ENCODE measurements at regions not wholly inside any gene's neighbourhood (a gene's known extent, or its start where the extent isn't known, plus 50 kb on each side); places are given as distances from the start of the nearest gene placed in this dataset.

DNA sequence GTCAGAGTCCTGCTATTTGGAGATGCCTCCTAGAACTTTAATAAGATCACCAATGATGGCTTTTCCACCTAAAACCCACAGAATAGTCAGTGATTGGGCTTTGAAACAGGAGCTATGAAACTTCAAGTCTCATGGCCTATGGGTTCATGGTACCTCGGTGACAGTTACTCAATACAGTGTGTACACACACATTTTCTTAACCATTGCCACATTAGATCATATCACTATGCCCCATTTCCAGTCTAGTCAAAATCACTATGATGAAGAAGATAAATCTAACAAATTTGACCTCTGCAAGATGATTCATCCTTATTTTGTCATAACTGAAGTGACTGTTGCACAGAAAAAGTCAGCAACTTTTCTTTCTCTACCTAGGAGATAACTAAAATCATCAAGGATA, 86.8 kb upstream of the OR13F1 start:
- DNase-seq (ENCODE audit: insufficient read length), result no peak
- no peak for FAIRE-seq
- no peak for TF ChIP-seq POLR2A (IDR thresholded peaks at IDR 0.05; ENCODE audit: low read depth, low read length)
- no peak for TF ChIP-seq TAF1 (IDR thresholded peaks at IDR 0.05; ENCODE audit: borderline replicate concordance, low read depth, low read length)
- no peak for TF ChIP-seq POLR2AphosphoS5 (IDR thresholded peaks at IDR 0.05; ENCODE audit: low read depth, low read length)

DNA sequence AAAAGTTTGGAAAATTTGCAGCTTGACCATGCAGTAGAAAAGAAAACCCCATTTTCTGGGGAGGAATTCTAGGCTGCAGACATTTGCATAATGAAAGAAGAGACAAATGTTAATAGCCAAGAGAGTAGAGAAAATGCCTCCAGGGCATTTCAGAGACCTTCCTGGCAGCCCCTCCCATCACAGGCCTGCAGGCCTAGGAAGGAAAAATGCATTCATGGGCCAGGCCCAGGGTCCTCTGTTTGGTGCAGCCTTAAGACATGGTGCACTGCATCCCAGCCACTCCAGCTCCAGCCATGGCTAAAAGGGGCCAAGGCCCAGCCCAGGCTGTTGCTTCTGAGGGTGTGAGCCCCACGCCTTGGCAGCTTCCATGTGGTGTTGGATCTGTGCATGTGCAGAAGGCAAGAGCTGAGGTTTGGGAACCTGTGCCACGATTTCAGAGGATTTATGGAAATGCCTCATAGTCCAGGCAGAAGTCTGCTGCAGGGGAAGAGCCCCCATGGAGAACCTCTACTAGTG, 75.0 kb upstream of the OR13F1 start:
- no peak for DNase-seq (ENCODE audit: insufficient read length)

GRCh38 chr9:104435059-104435458, 69.0 kb upstream of the OR13F1 start:
- no peak for DNase-seq (ENCODE audit: insufficient read length)
- no peak for FAIRE-seq
- no peak for TF ChIP-seq POLR2A (IDR thresholded peaks at IDR 0.05; ENCODE audit: low read depth, low read length)
- TF ChIP-seq TAF1 (IDR thresholded peaks at IDR 0.05; ENCODE audit: borderline replicate concordance, low read depth, low read length), result no peak
- no peak for TF ChIP-seq POLR2AphosphoS5 (IDR thresholded peaks at IDR 0.05; ENCODE audit: low read depth, low read length)

More for the DNA sequence above, 75.0 kb upstream of the OR13F1 start:
- no peak for TF ChIP-seq POLR2A (IDR thresholded peaks at IDR 0.05; ENCODE audit: low read depth, low read length)
- no peak for FAIRE-seq

DNA sequence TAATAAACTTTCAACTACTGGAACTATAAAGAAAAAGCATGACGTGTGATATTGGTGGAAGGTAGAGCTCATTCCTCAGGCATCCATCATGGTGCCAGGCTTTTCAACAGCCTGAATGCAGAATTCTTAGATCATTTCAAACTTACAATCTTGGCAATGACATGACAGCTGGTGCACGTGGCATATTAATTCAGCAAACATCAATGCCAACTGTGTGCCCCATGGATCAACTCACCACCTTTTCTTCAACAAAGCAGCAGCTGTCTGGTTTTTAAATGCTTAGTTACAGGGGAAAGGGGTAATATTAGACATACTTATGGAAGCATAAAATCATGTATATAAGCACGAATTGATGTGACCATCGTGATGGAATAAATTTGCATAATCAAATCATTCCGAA, 56.0 kb upstream of the OR13F1 start:
- DNase-seq (ENCODE audit: insufficient read length), result no peak
- TF ChIP-seq POLR2A (IDR thresholded peaks at IDR 0.05; ENCODE audit: low read depth, low read length) (no peak), POLR2AphosphoS5 (IDR thresholded peaks at IDR 0.05; ENCODE audit: low read depth, low read length) (no peak), TAF1 (IDR thresholded peaks at IDR 0.05; ENCODE audit: borderline replicate concordance, low read depth, low read length) (no peak)
- no peak for FAIRE-seq
